GM21723 (cell line): ENCODE measurements at regions not wholly inside any gene's neighbourhood (a gene's known extent, or its start where the extent isn't known, plus 50 kb on each side); places are given as distances from the start of the nearest gene placed in this dataset.
"Not testable (repeated sequence)": the region's sequence is repeated elsewhere in the genome, so short reads cannot be mapped to it uniquely, and the experiment has no call there.

Experiments used
- ATAC-seq: cut with Tn5 transposase; IDR thresholded peaks from one replicate; pipeline ENCODE4 v1.9.1; 2021; ENCODE audit warnings: mild to moderate bottlenecking, moderate library complexity; ENCODE audit not compliant: unreplicated experiment

DNA sequence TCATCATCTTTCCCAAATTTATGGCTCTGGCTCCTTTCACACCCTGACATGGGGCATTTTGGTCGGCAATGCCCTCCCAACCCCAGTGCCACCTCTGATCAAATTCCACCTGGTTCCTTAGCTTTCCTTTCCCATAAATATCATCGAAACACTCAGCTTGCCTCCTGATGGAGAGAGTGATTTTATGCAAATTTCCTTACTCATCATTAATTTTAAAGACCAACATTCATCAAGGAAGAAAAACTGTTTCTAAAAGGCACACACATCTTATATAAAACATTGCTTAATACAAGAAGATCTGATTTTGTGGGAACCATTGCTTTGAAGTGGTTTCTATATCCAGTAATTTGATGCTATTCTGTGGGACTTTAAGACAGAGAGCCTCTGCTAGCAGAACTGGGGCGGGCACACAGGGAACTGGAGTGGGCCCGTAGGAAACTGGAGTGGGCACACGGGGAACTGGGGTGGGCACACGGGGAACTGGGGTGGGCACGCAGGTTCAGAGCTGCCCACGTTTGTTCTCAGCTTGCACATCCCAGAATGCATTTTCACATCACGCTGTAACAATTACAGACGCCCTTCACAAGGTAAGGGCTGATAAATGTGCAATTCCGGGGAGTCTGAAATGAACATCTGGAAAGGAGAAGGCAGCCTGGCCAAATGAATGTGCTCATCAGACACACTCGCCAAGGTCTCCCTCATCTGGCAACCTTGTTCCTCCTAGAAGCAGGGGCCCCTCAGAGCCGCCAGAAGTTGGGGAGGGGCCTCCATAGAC is 174.2 kb downstream of the RTP5 start:
- no peak for ATAC-seq

DNA sequence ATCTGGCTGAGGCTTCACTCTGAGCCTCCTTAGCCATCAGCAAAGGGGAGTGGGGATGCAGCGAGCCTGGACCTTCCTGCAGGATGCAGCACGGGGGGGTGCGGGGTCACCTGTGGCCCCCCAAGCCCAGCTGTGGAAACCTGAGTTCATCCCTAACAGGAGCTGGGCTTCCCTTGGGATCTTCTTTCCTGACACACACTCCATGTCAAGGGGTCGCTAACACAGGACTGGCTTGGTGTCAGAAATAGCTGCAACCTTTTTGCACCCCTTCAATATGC is 174.7 kb downstream of the RTP5 start:
- no peak for ATAC-seq

DNA sequence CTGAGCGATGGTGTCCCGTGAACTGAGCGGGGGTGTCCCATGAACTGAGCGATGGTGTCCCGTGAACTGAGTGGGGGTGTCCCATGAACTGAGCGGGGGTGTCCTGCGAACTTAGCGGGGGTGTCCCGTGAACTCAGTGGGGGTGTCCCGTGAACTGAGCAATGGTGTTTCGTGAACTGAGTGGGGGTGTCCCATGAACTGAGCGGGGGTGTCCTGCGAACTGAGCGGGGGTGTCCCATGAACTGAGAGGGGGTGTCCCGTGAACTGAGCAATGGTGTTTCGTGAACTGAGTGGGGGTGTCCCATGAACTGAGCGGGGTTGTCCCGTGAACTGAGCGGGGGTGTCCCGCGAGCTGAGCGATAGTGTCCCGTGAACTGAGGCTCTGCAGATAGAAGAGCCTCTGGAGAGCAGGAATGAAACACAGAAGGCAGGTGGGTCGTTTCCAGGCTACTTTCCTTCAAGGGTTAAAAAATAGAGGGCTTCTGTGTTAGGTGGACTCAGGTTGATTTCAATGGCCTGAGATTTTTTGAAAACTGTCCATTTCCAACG is 176.1 kb downstream of the RTP5 start:
- ATAC-seq = not testable (repeated sequence)

DNA sequence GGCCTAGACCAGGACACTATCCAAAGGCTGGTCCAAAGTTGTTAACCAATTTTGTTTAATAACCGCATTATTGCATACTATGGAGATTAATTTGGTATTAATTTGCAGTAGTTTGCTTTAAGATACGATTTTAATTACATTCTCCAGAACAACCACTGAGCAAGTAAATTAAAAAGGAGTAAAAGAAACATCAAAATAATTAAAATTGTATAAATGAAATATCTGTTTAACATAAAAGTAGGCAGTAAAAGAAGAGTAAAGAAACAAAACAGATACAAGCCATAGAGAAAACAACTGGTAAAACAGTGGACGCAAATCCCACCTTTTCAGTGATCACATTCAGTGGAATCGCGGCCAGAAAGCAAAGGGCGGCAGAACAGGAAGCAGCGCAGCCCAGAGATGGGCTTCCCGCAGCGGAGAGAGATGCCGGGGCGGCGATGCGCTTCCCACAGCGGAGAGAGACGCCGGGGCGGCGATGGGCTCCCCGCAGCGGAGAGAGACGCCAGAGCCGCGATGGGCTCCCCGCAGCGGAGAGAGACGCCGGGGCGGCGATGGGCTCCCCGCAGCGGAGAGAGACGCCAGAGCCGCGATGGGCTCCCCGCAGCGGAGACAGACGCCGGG is 176.8 kb downstream of the RTP5 start:
- ATAC-seq = no peak

DNA sequence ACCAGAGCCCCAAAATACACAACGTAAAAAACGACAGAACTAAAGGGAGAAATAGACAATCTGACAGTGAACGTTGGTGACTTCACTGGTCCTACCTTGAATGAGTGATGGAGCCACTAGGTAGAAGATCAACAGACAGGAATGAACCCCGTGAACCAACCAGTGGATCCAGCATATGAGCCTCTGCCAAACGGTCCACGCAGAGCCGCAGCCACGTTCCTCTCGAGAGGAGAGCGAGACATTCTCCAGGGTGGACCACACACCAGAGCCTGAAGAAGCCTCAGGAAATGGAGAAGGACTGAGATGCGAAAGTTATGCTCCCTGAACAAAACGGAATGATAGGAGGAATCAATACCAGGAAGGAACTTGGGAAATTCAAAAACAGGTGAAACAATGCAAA is 178.4 kb downstream of the RTP5 start:
- ATAC-seq = no peak

DNA sequence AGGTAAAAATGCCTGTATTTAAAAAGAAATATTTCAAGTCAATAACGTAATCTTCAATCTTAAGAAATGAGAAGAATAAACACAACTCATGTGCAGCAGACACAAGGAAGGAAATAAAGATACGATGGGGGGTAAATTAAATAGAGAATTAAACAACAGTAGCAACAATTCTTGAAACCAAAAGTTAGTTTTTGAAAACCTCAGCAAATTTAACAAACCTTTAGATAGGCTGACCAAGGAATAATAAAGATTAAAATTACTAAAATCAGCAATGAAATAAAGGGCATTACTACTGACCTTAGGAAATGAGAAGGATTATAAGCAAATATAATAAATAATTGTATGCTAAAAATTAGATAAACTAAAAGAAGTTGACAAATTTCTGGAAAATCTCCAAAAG is 178.9 kb downstream of the RTP5 start:
- ATAC-seq = no peak

DNA sequence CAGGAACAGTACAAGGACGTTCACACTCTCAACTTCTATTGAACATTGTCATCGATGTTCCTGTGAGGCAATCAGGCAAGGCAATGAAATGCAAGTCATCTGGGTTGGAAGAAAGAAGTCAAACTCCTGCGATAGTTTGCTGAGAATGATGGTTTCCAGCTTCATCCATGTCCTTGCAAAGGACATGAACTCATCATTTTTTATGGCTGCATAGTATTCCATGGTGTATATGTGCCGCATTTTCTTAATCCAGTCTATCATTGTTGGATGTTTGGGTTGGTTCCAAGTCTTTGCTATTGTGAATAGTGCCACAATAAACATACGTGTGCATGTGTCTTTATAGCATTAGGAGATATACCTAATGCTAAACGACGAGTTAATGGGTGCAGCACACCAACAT is 180.0 kb downstream of the RTP5 start:
- ATAC-seq = not testable (repeated sequence)

DNA sequence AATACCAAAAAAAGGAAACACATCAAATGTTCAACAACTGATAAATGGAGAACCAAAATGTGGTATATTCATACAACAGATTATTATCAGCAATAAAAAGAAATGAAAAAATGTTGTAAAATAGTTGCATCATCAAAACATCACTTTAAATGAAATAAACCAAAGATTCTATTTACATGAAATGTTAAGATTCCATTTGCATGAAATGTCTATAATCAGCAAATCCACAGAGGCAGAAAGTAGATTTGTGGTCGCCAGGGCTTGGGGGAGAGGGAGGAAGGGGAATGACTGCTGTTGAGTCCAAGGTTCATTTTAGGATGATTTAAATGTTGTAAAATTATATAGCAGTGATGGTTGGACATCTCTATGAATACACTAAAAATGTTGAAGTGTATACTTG is 181.9 kb downstream of the RTP5 start:
- no peak for ATAC-seq

DNA sequence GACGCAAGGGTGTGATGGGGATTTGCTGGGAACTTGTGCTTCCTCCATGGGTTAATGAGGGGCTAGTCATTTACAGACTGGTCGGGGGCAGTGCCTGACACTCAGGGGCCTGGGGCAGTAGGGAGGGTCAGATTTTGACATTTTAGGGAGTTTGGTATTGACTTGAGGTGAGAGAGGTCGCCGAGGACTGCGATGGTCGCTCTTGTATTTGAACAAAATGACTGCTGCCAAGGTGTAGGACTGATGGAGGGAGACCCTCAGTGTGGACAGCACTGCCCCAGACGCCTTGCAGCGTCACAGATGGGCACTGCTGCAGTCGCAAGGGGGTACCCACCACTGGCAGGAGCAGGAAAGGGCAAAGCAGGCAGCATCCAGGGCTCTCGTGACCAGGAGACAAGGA is 182.9 kb downstream of the RTP5 start:
- no peak for ATAC-seq

DNA sequence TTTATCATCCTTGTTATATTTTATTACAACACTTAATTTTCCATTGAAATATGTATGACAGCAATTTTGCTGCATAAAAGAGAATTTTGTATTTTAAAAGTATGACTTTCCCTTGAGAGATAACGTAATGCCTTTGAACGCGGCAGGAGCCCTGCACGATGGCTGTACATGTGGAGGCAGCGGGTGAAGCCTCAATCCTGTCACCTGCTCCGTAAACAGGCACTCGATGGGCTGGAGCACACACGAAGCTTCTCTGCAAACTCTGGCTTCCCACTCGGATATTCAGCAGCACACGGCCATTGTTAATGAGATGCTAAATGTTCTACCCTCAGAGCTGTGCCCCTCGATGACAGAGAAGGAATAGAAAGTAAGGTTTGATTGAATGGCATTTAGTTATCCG is 184.4 kb downstream of the RTP5 start:
- ATAC-seq = no peak

DNA sequence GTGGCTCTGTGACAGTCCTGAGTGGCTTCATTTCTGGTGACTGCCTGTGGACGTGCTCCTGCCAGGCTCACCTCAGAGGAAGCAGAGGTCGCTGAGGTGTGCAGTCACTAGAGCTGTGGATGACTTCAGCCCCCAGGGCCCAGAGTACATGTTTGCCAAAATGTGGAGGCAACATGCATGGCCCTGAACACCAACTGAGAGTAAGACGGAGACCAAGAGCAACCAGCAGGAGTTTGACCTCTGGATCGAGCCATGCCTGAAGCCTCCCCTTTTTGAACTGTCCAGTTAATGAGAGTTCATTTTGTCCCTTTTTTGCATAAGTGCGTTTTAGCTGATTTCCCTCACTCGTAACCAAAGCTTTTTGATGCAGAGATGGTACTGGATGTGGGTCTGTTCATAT is 184.9 kb downstream of the RTP5 start:
- no peak for ATAC-seq

DNA sequence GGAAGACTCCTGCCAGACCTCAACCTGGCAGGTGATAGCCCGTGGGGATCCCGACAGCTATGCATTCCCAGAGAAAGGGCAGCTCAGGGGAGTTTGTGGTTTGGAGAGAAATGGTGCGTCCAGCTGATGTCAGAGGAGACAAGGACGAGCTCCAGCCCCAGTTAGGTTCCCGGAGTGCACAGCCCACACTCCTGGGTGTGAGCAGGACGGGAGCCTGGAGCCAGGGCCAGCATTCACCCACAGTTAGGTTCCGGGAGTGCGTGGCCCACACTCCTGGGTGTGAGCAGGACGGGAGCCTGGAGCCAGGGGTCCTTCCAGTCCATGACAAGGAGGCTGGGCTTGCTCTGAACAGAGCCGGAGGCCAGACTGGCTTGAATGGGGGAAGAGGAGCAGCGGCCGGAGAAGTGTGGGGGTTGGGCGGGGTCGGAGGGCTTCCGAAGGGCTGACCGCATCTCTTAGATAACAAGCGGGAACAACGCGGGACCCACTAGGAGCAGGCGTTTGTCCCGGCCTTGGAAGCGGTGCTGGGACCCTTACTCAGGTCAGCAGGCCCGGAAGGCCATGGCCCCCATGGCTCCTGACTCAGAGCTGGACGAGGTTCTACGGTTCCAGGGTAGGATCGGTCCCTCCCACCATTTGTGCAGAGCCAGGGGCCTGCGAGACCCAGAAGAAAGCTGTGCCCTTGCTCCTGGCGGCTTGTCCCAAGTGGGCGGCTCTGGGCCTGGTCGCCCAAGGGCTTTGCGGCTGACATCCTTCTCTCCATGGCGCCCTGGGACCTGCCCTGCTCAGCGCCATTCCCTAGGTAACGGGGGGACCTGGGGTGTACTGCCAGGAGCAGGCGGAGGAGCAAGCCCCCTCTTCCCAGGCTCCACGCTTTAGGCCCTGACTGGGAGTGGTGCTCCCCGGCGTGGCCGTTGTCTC is 185.6 kb downstream of the RTP5 start:
- no peak for ATAC-seq

DNA sequence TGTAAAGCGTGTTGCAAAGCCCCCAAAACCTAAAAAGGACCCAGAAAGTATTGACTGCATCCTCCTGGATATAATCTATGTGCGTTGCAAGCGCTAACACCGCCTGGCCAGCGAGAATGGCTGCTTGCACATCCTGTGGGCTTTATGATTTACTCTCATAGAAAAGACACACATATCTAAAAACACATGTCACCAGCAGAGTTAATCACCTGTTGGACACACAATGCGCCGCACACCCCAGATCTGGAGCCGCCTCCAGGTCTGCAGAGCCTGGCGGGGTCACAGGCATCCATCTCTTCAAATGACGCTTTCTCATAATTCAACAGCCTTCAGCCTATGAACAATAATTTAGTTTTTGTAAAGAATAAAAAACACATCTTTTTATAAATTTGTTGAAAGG is 186.5 kb downstream of the RTP5 start:
- ATAC-seq = no peak

DNA sequence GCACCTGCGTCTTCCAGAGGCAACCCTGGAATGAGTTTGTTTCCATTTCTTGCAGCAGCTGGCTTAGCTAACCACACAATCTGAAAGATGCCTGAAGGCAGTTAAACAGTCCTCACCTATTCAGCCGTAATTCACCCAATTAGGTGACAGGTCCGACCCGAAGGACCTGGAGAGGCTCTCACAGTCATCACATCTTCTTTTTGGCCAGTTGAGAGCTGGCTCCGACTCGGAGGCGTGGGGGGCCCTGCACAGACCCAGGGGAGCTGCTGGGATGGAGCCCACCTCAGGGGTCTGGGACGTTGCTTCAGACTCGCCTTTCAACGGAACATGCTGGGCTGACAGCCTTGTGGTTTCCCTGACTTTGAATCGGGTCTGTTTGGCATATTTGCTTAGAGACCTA is 187.3 kb downstream of the RTP5 start:
- no peak for ATAC-seq

DNA sequence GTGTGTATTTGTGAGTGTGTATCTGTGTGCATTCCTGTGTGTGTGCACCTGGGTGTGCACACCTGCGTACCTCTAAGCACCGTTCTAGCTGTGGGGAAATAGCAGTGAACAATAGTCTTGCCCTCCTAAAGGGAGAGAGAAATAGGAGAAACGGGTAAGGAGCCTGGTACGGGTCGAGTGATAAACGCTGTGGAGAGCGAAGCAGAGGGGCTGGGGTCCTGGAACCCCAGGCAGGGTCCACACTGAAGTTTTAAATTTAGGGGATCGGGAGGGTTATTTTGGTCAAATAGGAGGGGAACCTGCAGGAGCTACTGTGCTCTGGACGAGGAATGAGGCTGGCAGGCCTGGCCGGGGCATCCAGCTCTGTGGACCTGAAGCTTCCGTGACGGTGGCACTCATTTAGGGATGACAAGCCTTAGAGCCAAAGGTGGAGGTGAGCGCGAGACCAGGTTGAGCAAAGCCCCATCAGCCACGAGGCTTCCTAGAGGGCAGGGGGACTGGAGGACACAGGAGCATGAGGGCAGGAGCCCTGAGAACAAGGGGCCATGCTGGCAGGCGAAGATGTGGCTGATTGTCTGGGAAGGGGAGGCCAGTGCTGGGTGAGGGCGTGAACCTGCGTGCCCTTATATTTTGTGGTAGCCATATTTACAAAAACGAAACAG is 188.0 kb downstream of the RTP5 start:
- no peak for ATAC-seq

DNA sequence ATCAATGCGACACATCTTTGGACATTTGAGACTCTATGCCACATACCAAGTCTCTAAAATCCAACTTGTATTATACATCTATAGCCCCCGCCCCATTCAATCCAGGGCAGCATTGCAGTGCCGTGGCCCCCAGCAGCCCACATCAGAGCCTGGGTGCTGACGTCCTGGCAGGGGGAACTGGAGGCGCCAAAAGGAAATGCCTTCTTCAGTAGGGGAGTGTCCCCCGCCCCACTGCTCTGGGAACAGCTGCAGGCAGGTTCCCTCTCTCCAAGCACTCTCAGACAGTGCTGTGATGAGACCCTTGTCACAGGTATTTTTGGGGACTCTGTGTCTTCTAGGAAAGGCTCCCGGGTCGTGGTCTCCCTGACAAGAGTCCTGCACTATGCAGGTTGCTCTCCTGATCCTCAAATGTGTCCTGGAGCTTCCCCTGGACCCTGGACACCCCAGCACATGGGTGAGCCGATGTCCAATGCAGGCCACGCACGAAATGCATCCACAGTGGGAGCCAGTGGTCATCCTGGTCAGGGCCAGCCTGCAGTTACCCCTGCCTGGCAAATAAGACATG is 188.7 kb downstream of the RTP5 start:
- ATAC-seq = no peak

DNA sequence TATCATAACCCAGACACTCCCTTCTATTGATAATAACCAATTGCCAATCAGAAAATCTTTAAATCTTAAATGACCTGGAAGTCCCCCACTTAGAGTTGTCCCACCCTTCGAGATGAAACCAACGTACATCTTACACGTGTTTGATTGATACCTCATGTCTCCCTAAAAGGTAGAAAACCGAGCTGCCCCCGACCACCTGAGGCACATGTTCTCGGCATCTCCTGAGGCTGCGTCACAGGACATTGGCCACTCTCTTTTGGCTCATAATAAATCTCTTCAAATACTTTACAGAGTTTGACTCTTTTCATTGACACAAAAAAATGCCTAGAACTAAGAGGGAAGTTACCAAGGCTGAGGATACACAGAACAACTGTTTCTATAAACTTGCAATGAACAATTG is 190.0 kb downstream of the RTP5 start:
- ATAC-seq = no peak

DNA sequence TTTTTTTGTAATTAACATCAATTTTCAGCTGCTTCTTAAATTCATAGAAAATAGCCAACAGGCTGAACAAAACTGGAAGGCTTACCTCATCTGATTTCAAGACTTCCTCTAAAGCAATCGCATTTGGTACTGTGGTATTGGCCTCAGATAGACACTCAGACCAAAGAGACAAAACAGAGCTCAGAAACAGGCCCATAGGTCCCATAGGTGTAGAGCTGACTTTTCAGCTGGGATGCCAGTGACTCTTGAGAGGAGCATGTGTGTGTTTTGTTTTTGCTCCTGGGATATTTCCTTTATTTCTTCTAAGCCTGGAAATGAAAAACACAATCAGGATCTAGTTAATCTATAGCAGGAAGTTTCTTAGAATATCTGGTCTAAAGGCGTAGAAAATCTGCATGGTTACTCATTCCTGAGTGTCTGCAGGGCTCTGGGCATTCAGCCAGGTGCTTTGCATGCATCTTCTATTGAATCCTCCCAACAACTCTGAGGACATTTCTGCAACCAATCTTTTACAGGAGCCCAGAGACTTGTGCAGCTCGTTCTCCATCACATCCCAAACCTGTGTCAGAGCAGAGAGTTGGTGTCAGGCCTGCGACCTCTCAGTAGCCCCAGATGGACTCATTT is 190.8 kb downstream of the RTP5 start:
- ATAC-seq = no peak

DNA sequence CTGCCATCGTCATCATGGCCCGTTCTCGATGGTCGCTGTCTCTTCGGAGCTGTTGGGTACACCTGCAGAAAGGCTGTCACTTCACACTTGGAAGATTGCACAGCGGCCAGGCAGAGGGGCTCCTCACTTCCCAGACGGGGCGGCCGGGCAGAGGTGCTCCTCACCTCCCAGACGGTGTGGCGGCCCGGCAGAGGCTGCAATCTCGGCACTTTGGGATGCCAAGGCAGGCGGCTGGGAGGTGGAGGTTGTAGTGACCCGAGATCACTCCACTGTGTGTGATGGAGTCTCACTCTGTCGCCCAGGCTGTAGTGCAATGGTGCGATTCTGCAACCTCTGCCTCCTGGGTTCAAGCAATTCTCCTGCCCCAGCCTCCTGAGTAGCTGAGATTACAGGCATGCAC is 192.4 kb downstream of the RTP5 start:
- ATAC-seq = not testable (repeated sequence)

DNA sequence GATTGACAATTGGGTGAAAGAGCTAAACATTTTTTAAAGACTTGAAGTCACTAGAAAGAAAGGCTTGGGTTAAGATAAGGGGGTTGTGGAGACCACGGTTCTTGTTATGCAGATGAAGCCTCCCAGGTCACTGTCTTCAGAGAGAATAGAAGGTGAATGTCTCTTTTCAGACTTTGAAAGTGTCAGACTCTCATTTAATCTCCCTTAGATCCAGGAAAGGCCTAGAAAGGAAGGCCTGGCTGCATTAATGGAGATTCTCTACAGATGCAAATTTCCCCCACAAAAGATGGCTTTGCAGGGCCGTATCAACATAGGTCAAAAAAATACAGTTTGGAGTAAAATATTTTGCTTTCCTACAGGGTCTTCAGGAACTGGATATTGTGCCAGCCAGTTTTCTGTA is 193.9 kb downstream of the RTP5 start:
- no peak for ATAC-seq
